HEK293T (cell line): ENCODE measurements at regions not wholly inside any gene's neighbourhood (a gene's known extent, or its start where the extent isn't known, plus 50 kb on each side); places are given as distances from the start of the nearest gene placed in this dataset.

ENCODE experiments used
- BHLHE40 ChIP-seq: fragments of 450-650 bp; IDR thresholded peaks from 2 replicates; pipeline ENCODE4 v1.6.1; 2016; ENCODE audit warnings: mild to moderate bottlenecking, moderate library complexity, borderline replicate concordance
- FOXK2 ChIP-seq: fragments of 450-650 bp; IDR thresholded peaks from 2 replicates; pipeline ENCODE4 v1.6.1; 2016; ENCODE audit warnings: mild to moderate bottlenecking
- LEF1 ChIP-seq: fragments of 450-650 bp; IDR thresholded peaks from 2 replicates; pipeline ENCODE4 v1.6.1; 2017; ENCODE audit warnings: mild to moderate bottlenecking, borderline replicate concordance
- PKNOX1 ChIP-seq: fragments of 450-650 bp; IDR thresholded peaks from 2 replicates; pipeline ENCODE4 v1.6.1; 2016
- ZNF384 ChIP-seq: fragments of 450-650 bp; IDR thresholded peaks from 2 replicates; pipeline ENCODE4 v1.6.1; 2016

- TF ChIP-seq FOXK2 = no peak
- TF ChIP-seq BHLHE40 = no peak
- TF ChIP-seq ZNF384 = no peak
- no peak for TF ChIP-seq LEF1
- no peak for TF ChIP-seq PKNOX1
These were observed 546.9 kb upstream of the PKDCC start for GRCh38 chr2:41500895-41501294.
